ENCODE measurements at regions not wholly inside any gene's neighbourhood (a gene's known extent, or its start where the extent isn't known, plus 50 kb on each side); places are given as distances from the start of the nearest gene placed in this dataset.

GRCh38 chr2:196551014-196551413 lies 88.5 kb upstream of the CCDC150 start:
- no peaks in the 10 kb centered on the region for H3K36me3 ChIP-seq
- H3K27me3 ChIP-seq, result peaks cover 0 to 3% (median 0%) of the 10 kb centered on the region in 9 donors
- ATAC-seq, result no peak
- H3K4me1 ChIP-seq, result peaks cover 0 to 13% (median 0%) of the 10 kb centered on the region in 12 donors
- no peak overlapping the region for H3K4me3 ChIP-seq
- TF ChIP-seq POLR2A (IDR thresholded peaks at IDR 0.05), result no peak
- no peak for TF ChIP-seq CTCF (IDR thresholded peaks at IDR 0.05)
- DNase-seq, result no peak
- no peak overlapping the region for H3K27ac ChIP-seq
- intact Hi-C loops (cut with DNase I), result no loop called here
- no peaks in the 10 kb centered on the region for H3K9me3 ChIP-seq

- no peak for DNase-seq
- H3K4me1 ChIP-seq, result peaks cover 0 to 8% (median 0%) of the 10 kb centered on the region in 12 donors
- H3K27ac ChIP-seq, result no peak overlapping the region
- WGBS, 4 donors, result 96 to 98% (median 97%) methylated on average over 3 of the region's 3 CpGs
- no peaks in the 10 kb centered on the region for H3K36me3 ChIP-seq
- intact Hi-C loops (cut with DNase I), result no loop called here
- ATAC-seq, result no peak
- no peak overlapping the region for H3K4me3 ChIP-seq
- no peaks in the 10 kb centered on the region for H3K27me3 ChIP-seq
- H3K9me3 ChIP-seq, result no peaks in the 10 kb centered on the region
- TF ChIP-seq CTCF (IDR thresholded peaks at IDR 0.05) (no peak), POLR2A (IDR thresholded peaks at IDR 0.05) (no peak)
These were observed 84.4 kb upstream of the CCDC150 start for GRCh38 chr2:196555161-196555560.

GRCh38 chr2:196555726-196556125 lies 83.8 kb upstream of the CCDC150 start:
- Histone ChIP-seq H3K27ac (no peak overlapping the region), H3K27me3 (no peaks in the 10 kb centered on the region), H3K4me3 (no peak overlapping the region), H3K4me1 (peaks cover 0 to 8% (median 0%) of the 10 kb centered on the region in 12 donors), H3K9me3 (no peaks in the 10 kb centered on the region), H3K36me3 (no peaks in the 10 kb centered on the region)
- DNase-seq (no peak), ATAC-seq (no peak)
- no peak for TF ChIP-seq CTCF (IDR thresholded peaks at IDR 0.05)
- no peak for TF ChIP-seq POLR2A (IDR thresholded peaks at IDR 0.05)
- WGBS, 4 donors, result 67 to 78% (median 73%) methylated on average over 1 of the region's 1 CpG
- intact Hi-C loops (cut with DNase I), result no loop called here

- Histone ChIP-seq H3K27ac (no peak overlapping the region), H3K4me1 (no peaks in the 10 kb centered on the region), H3K27me3 (no peaks in the 10 kb centered on the region), H3K9me3 (peaks cover 0 to 5% (median 0%) of the 10 kb centered on the region in 12 donors), H3K36me3 (no peaks in the 10 kb centered on the region), H3K4me3 (no peak overlapping the region)
- WGBS, 4 donors, result 75 to 83% (median 78%) methylated on average over 3 of the region's 3 CpGs
- TF ChIP-seq POLR2A (IDR thresholded peaks at IDR 0.05) (no peak), CTCF (IDR thresholded peaks at IDR 0.05) (no peak)
- no peak for ATAC-seq
- intact Hi-C loops (cut with DNase I), result no loop called here
- no peak for DNase-seq
These were observed 81.0 kb upstream of the CCDC150 start for GRCh38 chr2:196558497-196558896.
